ENCODE measurements at regions not wholly inside any gene's neighbourhood (a gene's known extent, or its start where the extent isn't known, plus 50 kb on each side); places are given as distances from the start of the nearest gene placed in this dataset.

- TF ChIP-seq MYC (CRISPR knock-in tag; IDR thresholded peaks at IDR 0.05; ENCODE audit: borderline replicate concordance) (peak; percentile 48; the same call in 1 of the 2 replicates), TARDBP (CRISPR knock-in tag; IDR thresholded peaks at IDR 0.05) (peak; percentile 62), ZNF136 (CRISPR knock-in tag; IDR thresholded peaks at IDR 0.05; ENCODE audit: low read depth) (0 out of 2 replicates have a peak, but pooled peaks have one; percentile 31), ZBTB26 (CRISPR knock-in tag; IDR thresholded peaks at IDR 0.05; ENCODE audit: borderline replicate concordance) (peak; percentile 66; the same call in 1 of the 2 replicates), DRAP1 (CRISPR knock-in tag; IDR thresholded peaks at IDR 0.05) (0 out of 2 replicates have a peak, but pooled peaks have one; percentile 9), SOX5 (CRISPR knock-in tag; IDR thresholded peaks at IDR 0.05; ENCODE audit: borderline replicate concordance) (peak; percentile 61), TFAP4 (IDR thresholded peaks at IDR 0.05; ENCODE audit: borderline replicate concordance, low read depth) (peak; percentile 17; the same call in 1 of the 2 replicates), THAP11 (CRISPR knock-in tag; IDR thresholded peaks at IDR 0.05) (peak; percentile 100), ZSCAN29 (CRISPR knock-in tag; conservative IDR thresholded peaks at IDR 0.05) (no peak), ZNF24 (IDR thresholded peaks at IDR 0.05) (no peak; the same call in 1 of the 2 replicates), FOXK1 (CRISPR knock-in tag; IDR thresholded peaks at IDR 0.05; ENCODE audit: borderline replicate concordance, low read depth) (peak; percentile 76; the same call in 1 of the 2 replicates), FOXA3 (CRISPR knock-in tag; IDR thresholded peaks at IDR 0.05) (peak; percentile 28; the same call in 1 of the 2 replicates), SMAD3 (CRISPR knock-in tag; IDR thresholded peaks at IDR 0.05) (0 out of 2 replicates have a peak, but pooled peaks have one; percentile 34), ZNF687 (CRISPR knock-in tag; IDR thresholded peaks at IDR 0.05) (peak; percentile 59), HNF4G (IDR thresholded peaks at IDR 0.05; ENCODE audit: borderline replicate concordance, low read depth, low read length) (no peak), HNF4G (CRISPR knock-in tag; IDR thresholded peaks at IDR 0.05; ENCODE audit: borderline replicate concordance, low read depth) (peak; percentile 53; the same call in 1 of the 2 replicates), IKZF5 (CRISPR knock-in tag; IDR thresholded peaks at IDR 0.05) (peak; percentile 70; the same call in 1 of the 2 replicates)
These were observed 114.2 kb downstream of the SNX5 start (continued) for GRCh38 chr20:17854307-17854903.

Measured in HepG2 (cell line).